Immature natural killer cell (primary cell): ENCODE measurements at regions not wholly inside any gene's neighbourhood (a gene's known extent, or its start where the extent isn't known, plus 50 kb on each side); places are given as distances from the start of the nearest gene placed in this dataset.
"Not testable (repeated sequence)": the region's sequence is repeated elsewhere in the genome, so short reads cannot be mapped to it uniquely, and the experiment has no call there.

Source experiments
- DNase-seq, 3 donors: peaks; one replicate each; pipeline ENCODE4 v3.0.0; 2022; ENCODE audit warnings: mixed read lengths in 1 of 3
- H3K27ac Mint-ChIP-seq, 6 donors: one replicate each; pipeline ENCODE4 v1.8.0; 2020; ENCODE audit warnings: mixed read lengths in 6 of 6, mild to moderate bottlenecking in 5 of 6, inconsistent platforms in 4 of 6, moderate library complexity in 3 of 6
- H3K27me3 Mint-ChIP-seq, 3 donors: one replicate each; pipeline ENCODE4 v1.8.0; 2020 to 2021; ENCODE audit warnings: low read depth in 3 of 3, mild to moderate bottlenecking in 3 of 3, mixed read lengths in 3 of 3, moderate library complexity in 3 of 3, inconsistent platforms in 1 of 3
- H3K36me3 Mint-ChIP-seq, 3 donors: one replicate each; pipeline ENCODE4 v1.8.0; 2020; ENCODE audit warnings: mixed read lengths in 3 of 3, inconsistent platforms in 2 of 3, mild to moderate bottlenecking in 2 of 3
- H3K4me1 Mint-ChIP-seq, 2 donors: one replicate each; pipeline ENCODE4 v1.8.0; 2020; ENCODE audit warnings: inconsistent platforms in 2 of 2, mild to moderate bottlenecking in 2 of 2, mixed read lengths in 2 of 2, moderate library complexity in 1 of 2
- H3K4me3 Mint-ChIP-seq, 5 donors: one replicate each; pipeline ENCODE4 v1.8.0; 2020; ENCODE audit warnings: mild to moderate bottlenecking in 5 of 5, mixed read lengths in 5 of 5, inconsistent platforms in 3 of 5, moderate library complexity in 3 of 5
- H3K9me3 Mint-ChIP-seq, 6 donors: one replicate each; pipeline ENCODE4 v1.8.0; 2020; ENCODE audit warnings: mild to moderate bottlenecking in 6 of 6, mixed read lengths in 6 of 6, inconsistent platforms in 4 of 6, moderate library complexity in 3 of 6

DNA sequence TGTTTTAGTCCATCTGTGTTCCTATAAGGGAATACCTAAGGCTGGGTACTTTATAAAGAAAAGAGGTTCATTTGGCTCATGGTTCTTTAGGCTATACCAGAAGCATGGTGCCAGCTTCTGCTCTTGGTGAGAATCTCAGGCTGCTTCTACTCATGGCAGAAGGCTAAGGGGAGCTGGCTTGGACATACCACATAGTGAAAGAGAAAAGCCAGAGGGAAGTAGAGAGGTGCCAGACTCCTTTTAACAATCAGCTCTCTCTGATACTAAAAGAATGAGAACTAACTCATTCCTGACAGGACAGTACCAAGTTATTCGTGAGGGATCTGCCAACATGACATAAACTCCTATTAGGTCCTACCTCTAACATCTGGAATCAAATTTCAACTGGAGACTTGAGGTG is 1250.2 kb upstream of the CNTN5 start:
- no peak overlapping the region for H3K27ac Mint-ChIP-seq
- no peaks in the 10 kb centered on the region for H3K4me1 Mint-ChIP-seq
- peaks cover 0 to 2% (median 1%) of the 10 kb centered on the region in 3 donors for H3K27me3 Mint-ChIP-seq
- no peak overlapping the region for H3K4me3 Mint-ChIP-seq
- DNase-seq: no peak
- H3K36me3 Mint-ChIP-seq: no peaks in the 10 kb centered on the region
- peaks cover 3 to 39% (median 19%) of the 10 kb centered on the region in 6 donors for H3K9me3 Mint-ChIP-seq

DNA sequence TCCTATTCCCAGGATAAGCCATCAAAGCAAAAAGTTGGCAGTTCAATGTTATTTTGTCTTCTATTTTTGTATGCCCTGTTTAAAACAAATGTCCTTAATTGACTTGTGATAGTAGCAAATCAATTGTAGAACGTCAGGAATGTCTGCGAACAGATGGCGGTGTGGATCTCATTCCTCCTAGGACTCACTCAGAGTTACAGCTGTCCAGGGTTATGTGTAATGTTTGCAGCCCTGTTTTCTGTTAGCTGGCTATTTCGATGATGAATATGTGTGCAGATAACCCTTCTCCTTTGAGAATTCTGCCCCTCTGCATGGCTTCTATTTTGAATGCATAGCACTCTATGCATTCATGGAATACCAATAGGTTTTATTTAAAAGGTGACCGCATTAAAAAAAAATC is 1248.0 kb upstream of the CNTN5 start:
- Mint-ChIP-seq H3K4me1 (no peaks in the 10 kb centered on the region), H3K4me3 (no peak overlapping the region), H3K36me3 (no peaks in the 10 kb centered on the region), H3K27ac (no peak overlapping the region), H3K9me3 (peaks cover 5 to 53% (median 23%) of the 10 kb centered on the region in 6 donors), H3K27me3 (peaks cover 0 to 1% (median 0%) of the 10 kb centered on the region in 3 donors)
- no peak for DNase-seq

DNA sequence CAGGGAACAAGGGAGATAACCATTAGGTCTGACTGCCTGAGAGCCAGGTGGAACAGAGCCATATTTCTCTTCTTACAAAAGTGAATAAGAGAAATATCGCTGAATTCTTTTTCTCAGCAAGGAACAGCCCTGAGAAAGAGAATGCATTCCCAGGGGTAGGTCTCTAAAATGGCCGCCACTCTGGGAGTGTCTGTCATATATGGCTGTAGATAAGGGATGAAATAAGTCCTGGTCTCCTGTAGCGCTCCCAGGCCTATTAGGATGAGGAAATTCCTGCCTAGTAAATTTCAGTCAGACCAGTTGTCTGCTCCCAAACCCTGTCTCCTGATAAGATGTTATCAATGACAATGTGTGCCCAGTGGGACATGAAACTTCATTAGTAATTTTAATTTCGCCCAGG is 1236.4 kb upstream of the CNTN5 start:
- H3K36me3 Mint-ChIP-seq, H3K27ac Mint-ChIP-seq, H3K4me1 Mint-ChIP-seq, DNase-seq, H3K27me3 Mint-ChIP-seq, H3K4me3 Mint-ChIP-seq: not testable (repeated sequence)
- H3K9me3 Mint-ChIP-seq: peaks cover 35 to 94% (median 59%) of the 10 kb centered on the region in 6 donors

DNA sequence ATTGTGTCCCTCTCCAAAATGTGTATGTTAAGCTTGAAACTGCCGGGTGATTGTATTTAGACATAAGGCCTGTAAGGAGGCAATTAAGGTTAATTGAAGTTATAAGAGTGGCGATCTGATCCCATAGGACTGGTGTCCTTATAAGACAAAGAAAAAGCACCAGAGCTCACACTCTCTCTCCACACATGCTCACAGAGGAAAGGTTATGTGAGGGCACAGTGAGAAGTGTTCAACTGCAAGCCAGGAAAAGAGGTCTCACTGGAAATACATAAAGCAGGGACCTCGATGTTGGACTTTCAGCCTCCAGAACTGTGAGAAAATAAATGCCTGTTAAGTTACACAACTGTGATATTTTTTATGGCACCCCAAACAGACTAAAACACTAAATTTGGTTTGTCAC is 1233.8 kb upstream of the CNTN5 start:
- H3K36me3 Mint-ChIP-seq: peaks cover 0 to 8% (median 7%) of the 10 kb centered on the region in 3 donors
- H3K9me3 Mint-ChIP-seq: peaks cover 27 to 92% (median 58%) of the 10 kb centered on the region in 6 donors
- no peak overlapping the region for H3K4me3 Mint-ChIP-seq

DNA sequence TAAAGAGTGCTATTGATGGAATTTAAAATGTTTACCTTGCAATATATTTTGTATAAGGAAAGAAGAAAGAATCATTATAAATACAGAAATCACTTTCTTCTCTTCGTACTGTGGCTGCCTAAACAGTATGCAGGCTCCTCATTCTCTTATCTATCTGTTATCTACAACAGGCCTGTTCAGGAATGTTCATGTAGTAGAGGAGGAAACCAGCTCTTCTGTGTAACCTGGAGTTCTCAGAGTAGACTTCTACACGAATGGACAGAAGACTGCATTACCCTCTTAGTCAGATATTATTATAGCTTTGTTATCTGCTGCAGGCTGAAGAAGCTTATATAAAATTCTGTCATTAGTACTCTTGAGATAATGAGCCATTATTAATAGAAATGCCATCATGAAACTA is 1225.9 kb upstream of the CNTN5 start:
- H3K4me1 Mint-ChIP-seq: no peaks in the 10 kb centered on the region
- peaks cover 20 to 68% (median 33%) of the 10 kb centered on the region in 6 donors for H3K9me3 Mint-ChIP-seq
- H3K4me3 Mint-ChIP-seq: no peak overlapping the region
- DNase-seq: no peak
- H3K36me3 Mint-ChIP-seq: no peaks in the 10 kb centered on the region
- H3K27me3 Mint-ChIP-seq: peaks cover 0 to 6% (median 0%) of the 10 kb centered on the region in 3 donors
- no peak overlapping the region for H3K27ac Mint-ChIP-seq

More for the DNA sequence above, 1233.8 kb upstream of the CNTN5 start:
- no peaks in the 10 kb centered on the region for H3K4me1 Mint-ChIP-seq
- no peak for DNase-seq
- H3K27me3 Mint-ChIP-seq: peaks cover 0 to 6% (median 2%) of the 10 kb centered on the region in 3 donors
- no peak overlapping the region for H3K27ac Mint-ChIP-seq

DNA sequence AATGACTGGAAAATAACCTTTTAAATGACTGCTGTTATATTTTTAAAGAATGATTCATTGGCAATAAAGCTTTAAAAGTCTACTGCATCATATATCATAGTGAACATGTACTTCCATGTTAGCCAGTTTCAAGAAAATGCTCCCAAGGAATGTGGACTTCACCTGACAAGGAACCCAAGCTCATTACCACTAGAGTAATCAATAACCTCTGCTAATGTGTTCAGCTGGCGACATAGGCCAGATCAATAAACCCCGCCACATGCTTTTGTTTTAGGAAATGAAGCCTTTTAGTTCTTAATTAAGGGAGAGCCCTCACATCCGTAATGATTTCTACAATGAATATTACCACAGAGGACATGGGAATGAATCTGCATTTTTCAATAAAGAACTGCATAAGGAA is 1219.9 kb upstream of the CNTN5 start:
- Mint-ChIP-seq H3K36me3 (no peaks in the 10 kb centered on the region), H3K9me3 (peaks cover 10 to 52% (median 18%) of the 10 kb centered on the region in 6 donors), H3K27me3 (no peaks in the 10 kb centered on the region), H3K4me1 (no peaks in the 10 kb centered on the region), H3K4me3 (no peak overlapping the region), H3K27ac (no peak overlapping the region)
- no peak for DNase-seq

DNA sequence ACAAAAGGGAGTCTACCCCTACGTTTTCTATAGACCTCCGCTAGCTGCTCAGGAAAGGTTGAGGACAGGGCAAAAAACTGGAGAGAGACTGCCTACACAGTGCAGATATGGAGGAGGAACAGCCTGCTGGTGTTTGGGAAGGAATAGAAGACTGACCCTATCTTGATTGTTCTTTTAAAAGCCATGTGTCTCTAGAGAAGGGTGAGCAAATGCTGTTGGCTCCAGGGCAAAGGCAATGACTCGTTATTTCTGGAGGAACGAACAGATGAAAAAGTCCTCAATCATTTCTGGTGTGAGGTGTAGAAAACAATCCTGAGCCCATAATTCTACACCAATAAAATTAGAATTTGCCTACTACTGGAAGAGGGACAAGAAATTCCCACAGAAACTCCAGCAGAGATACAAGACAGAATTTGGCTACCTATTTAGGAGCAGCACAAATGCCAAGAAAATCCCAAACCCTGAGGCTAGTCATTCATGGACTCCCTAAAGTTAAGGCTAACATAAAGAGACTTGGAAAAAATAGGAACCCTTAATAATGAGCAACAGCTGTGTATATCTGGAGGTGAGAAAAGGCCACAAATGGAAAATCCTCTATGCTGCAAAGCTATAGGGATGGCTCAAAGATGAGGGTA is 1206.3 kb upstream of the CNTN5 start:
- no peaks in the 10 kb centered on the region for H3K27me3 Mint-ChIP-seq
- H3K9me3 Mint-ChIP-seq: peaks cover 10 to 54% (median 33%) of the 10 kb centered on the region in 6 donors
- no peak overlapping the region for H3K27ac Mint-ChIP-seq
- H3K4me3 Mint-ChIP-seq: no peak overlapping the region
- no peak for DNase-seq
- no peaks in the 10 kb centered on the region for H3K4me1 Mint-ChIP-seq
- no peaks in the 10 kb centered on the region for H3K36me3 Mint-ChIP-seq

DNA sequence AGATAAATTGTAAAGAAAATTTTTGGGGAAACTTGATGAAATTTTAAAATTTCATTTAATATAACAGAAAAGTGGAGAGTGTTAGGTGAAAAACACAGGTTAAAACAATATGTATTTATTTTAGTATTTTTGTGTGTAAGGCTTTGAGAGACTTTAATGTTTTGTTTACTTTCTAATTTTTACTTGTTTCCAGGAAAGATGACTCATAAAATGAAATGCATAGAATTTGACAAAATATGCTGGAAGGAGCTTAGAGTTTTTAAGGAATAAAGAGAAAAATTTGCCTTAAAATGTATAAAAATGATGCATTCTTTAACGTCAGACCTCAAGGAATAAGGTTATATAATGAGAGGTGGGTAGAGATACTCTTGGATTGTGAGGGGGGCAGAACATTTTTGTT is 1205.1 kb upstream of the CNTN5 start:
- Mint-ChIP-seq H3K36me3 (no peaks in the 10 kb centered on the region), H3K9me3 (peaks cover 10 to 53% (median 28%) of the 10 kb centered on the region in 6 donors), H3K27me3 (no peaks in the 10 kb centered on the region), H3K27ac (no peak overlapping the region), H3K4me3 (no peak overlapping the region), H3K4me1 (no peaks in the 10 kb centered on the region)
- no peak for DNase-seq

DNA sequence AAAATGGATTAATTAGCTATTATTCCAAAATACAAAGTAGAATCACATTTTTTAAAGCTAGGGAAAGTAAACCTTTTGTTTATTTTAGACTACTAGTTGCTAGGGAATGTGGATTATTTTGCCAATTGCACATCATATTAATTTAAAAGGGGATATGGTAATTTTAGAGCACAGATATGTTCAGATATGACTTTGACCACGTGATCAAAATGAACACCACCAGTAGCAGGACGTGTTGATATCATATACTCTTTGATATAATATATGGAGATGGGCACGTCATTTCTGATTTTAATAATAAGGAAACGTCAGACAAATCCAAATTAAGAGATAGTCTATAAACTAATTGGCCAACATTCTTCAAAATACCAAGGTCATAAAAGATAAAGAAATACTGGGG is 1188.3 kb upstream of the CNTN5 start:
- Mint-ChIP-seq H3K4me3 (no peak overlapping the region), H3K27me3 (peaks cover 0 to 1% (median 0%) of the 10 kb centered on the region in 3 donors)
- no peak for DNase-seq

DNA sequence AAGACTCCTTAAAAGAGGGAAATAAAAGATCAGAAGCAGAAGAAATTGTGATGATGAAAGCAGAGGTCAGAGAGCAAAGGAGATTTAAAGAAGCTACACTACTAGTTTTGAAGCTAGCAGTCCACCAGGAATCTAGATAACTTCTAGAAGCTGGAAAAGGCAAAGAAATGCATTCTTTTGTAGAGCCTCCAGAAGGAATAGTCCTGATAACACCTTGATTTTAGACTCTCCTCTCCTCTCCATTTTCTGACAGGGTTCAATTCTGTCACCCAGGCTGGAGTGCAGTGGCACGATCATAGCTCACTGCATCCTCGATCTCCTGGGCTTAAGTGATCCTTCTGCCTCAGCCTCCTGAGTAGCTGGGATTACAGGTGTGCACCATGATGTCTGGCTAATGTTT is 1187.3 kb upstream of the CNTN5 start:
- H3K9me3 Mint-ChIP-seq: peaks cover 16 to 59% (median 25%) of the 10 kb centered on the region in 6 donors
- H3K27me3 Mint-ChIP-seq: peaks cover 0 to 1% (median 0%) of the 10 kb centered on the region in 3 donors
- no peak for DNase-seq
- no peak overlapping the region for H3K27ac Mint-ChIP-seq
- H3K36me3 Mint-ChIP-seq: no peaks in the 10 kb centered on the region
- no peaks in the 10 kb centered on the region for H3K4me1 Mint-ChIP-seq
- H3K4me3 Mint-ChIP-seq: no peak overlapping the region

More for the DNA sequence above, 1188.3 kb upstream of the CNTN5 start:
- H3K27ac Mint-ChIP-seq: no peak overlapping the region
- H3K36me3 Mint-ChIP-seq: no peaks in the 10 kb centered on the region
- H3K9me3 Mint-ChIP-seq: peaks cover 15 to 52% (median 26%) of the 10 kb centered on the region in 6 donors
- no peaks in the 10 kb centered on the region for H3K4me1 Mint-ChIP-seq

DNA sequence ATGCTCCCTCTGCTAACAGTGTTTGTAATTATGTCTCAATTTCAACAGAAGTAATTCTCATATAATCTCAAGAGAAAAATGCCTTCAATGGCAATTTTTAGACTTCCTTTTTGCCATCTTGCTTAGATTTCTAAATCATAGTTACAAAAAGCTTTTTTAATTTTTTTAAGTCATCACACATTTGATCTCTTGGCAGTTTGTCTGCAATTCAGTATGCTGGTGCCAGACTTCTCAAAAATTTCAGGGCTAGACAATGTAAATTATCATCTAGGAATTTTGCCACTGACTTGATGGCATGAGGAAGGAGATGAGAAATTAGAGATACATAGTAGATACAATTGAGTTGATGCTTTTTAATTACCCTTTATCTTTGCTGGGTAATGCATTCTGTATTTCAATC is 1176.7 kb upstream of the CNTN5 start:
- Mint-ChIP-seq H3K27me3 (no peaks in the 10 kb centered on the region), H3K4me1 (no peaks in the 10 kb centered on the region), H3K9me3 (peaks cover 3 to 41% (median 23%) of the 10 kb centered on the region in 6 donors), H3K4me3 (no peak overlapping the region), H3K36me3 (no peaks in the 10 kb centered on the region), H3K27ac (no peak overlapping the region)
- DNase-seq: no peak

DNA sequence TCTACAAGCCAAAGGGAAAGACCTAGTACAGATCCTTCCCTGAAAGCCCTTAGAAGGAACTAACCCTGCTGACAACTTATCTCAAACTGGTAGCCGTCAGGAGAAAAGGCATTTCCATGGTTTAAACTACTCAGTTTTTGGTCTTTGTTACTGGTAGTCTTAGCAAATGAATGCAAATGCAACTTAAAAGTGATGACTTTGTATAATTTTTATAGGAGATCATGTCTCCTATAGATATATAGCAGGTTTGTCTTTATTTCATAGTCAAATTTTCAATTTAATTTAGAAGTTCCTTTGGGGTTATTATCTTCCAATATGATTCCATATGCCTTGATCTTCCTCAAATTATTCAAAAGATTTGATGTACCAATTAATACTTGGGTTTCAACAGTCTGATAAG is 1173.0 kb upstream of the CNTN5 start:
- Mint-ChIP-seq H3K4me1 (no peaks in the 10 kb centered on the region), H3K36me3 (peaks cover 0 to 2% (median 0%) of the 10 kb centered on the region in 3 donors), H3K4me3 (no peak overlapping the region), H3K27me3 (no peaks in the 10 kb centered on the region), H3K27ac (no peak overlapping the region), H3K9me3 (peaks cover 5 to 39% (median 20%) of the 10 kb centered on the region in 6 donors)
- DNase-seq: no peak

DNA sequence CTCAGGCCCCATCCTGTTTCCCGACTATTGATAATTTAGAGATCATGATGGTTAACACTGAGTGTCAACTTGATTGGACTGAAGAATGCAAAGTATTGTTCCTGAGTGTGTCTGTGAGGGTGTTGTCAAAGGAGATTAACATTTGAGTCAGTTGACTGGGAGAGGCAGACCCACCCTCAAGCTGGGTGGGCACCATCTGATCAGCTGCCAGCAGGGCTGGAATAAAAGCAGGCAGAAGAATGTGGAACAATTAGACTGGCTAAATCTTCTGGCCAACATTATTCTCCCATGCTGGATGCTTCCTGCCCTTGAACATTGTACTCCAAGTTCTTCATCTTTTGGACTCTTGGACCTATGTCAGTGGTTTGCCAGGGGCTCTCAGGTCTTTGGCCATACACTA is 1170.0 kb upstream of the CNTN5 start:
- no peak overlapping the region for H3K4me3 Mint-ChIP-seq
- peaks cover 0 to 2% (median 0%) of the 10 kb centered on the region in 3 donors for H3K36me3 Mint-ChIP-seq
- DNase-seq: no peak
- no peak overlapping the region for H3K27ac Mint-ChIP-seq
- H3K4me1 Mint-ChIP-seq: no peaks in the 10 kb centered on the region
- no peaks in the 10 kb centered on the region for H3K27me3 Mint-ChIP-seq
- peaks cover 4 to 45% (median 28%) of the 10 kb centered on the region in 6 donors for H3K9me3 Mint-ChIP-seq

DNA sequence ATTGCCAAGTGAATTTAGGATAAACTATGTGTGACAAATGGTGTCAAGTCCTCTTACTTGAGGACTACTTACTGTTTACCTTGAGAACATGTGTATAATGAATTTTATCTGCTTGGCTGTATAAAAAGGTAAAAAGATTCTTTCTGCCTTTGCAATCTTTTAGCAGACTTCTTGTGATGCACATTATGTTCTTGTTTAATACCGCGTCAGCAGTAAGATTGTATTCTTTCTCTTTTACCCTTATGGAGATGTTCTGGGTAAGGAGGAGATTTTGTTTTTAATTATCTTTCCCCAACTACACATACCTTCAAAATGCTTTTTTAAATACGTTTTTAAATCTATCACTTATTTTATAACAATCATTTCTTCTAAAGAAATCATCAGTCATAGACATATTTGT is 1166.4 kb upstream of the CNTN5 start:
- DNase-seq: no peak
- Mint-ChIP-seq H3K4me3 (no peak overlapping the region), H3K9me3 (peaks cover 4 to 51% (median 26%) of the 10 kb centered on the region in 6 donors), H3K4me1 (no peaks in the 10 kb centered on the region), H3K27me3 (no peaks in the 10 kb centered on the region), H3K36me3 (peaks cover 0 to 2% (median 0%) of the 10 kb centered on the region in 3 donors), H3K27ac (no peak overlapping the region)

DNA sequence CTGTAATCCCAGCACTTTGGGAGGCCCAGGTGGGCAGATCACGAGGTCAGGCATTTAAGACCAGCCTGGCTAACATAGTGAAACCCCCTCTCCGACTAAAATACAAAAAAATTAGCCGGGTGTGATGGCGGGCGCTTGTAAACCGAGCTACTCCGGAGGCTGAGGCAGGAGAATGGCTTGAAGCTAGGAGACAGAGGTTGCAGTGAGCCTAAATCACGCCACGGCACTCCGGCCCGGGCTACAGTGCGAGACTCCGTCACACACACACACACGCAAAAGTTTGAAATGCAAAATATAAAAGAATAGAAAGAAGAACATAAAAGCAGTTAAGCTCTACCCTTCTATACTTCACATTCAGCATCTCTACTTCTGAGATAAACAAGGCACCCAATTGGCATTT is 1165.9 kb upstream of the CNTN5 start:
- Mint-ChIP-seq H3K4me1 (no peaks in the 10 kb centered on the region), H3K4me3 (no peak overlapping the region), H3K9me3 (peaks cover 3 to 49% (median 24%) of the 10 kb centered on the region in 6 donors), H3K36me3 (peaks cover 0 to 2% (median 0%) of the 10 kb centered on the region in 3 donors), H3K27ac (no peak overlapping the region), H3K27me3 (no peaks in the 10 kb centered on the region)
- no peak for DNase-seq
